Tibial nerve (tissue), 4 donors: ENCODE measurements at regions not wholly inside any gene's neighbourhood (a gene's known extent, or its start where the extent isn't known, plus 50 kb on each side); places are given as distances from the start of the nearest gene placed in this dataset.

Source experiments
- DNase-seq, 2 donors: peaks; one replicate each; pipeline ENCODE4 v3.0.0-alpha.2; 2019; ENCODE audit warnings: low spot score in 2 of 2
- H3K27ac ChIP-seq, 4 donors: fragments of 200-600 bp; sonication (generic) in 3 of 4; one replicate each; pipeline ENCODE4 v1.5.1; 2017 to 2019; ENCODE audit warnings: mild to moderate bottlenecking in 1 of 4
- H3K27me3 ChIP-seq, 2 donors: fragments of 200-600 bp; sonication (generic) in 1 of 2; one replicate each; pipeline versions ENCODE4 v1.5.1 to v1.6.0; 2017 to 2019
- H3K36me3 ChIP-seq, 3 donors: fragments of 200-600 bp; sonication (generic); one replicate each; pipeline ENCODE4 v1.5.1; 2018 to 2019
- H3K4me1 ChIP-seq, 4 donors: fragments of 200-600 bp; sonication (generic) in 3 of 4; one replicate each; pipeline ENCODE4 v1.5.1; 2017 to 2019
- H3K4me3 ChIP-seq, 4 donors: fragments of 200-600 bp; sonication (generic) in 3 of 4; one replicate each; pipeline ENCODE4 v1.5.1; 2017 to 2019; ENCODE audit warnings: mild to moderate bottlenecking in 1 of 4, moderate library complexity in 1 of 4
- H3K9me3 ChIP-seq, 4 donors: fragments of 200-600 bp; sonication (generic) in 3 of 4; one replicate each; pipeline ENCODE4 v1.5.1; 2017 to 2019
- CTCF ChIP-seq, 5 experiments: fragments of 200-600 bp in 3 of 5; fragments of 450-650 bp in 2 of 5; sonication (generic) in 3 of 5; IDR thresholded peaks; one replicate each; pipeline ENCODE4 v1.5.1; 2016 to 2019; ENCODE audit warnings: antibody characterized with exemption in 5 of 5, mild to moderate bottlenecking in 3 of 5, moderate library complexity in 2 of 5
- EP300 ChIP-seq, 2 donors: sonication (generic); formaldehyde crosslinking; IDR thresholded peaks; one replicate each; pipeline ENCODE4 v1.6.1; 2017; ENCODE audit warnings: antibody characterized with exemption in 2 of 2, mild to moderate bottlenecking in 1 of 2
- POLR2A ChIP-seq, 2 donors: fragments of 450-650 bp; IDR thresholded peaks; one replicate each; pipeline ENCODE4 v1.6.1; 2017; ENCODE audit warnings: antibody characterized with exemption in 2 of 2, mild to moderate bottlenecking in 2 of 2, moderate library complexity in 2 of 2
- WGBS, 2 donors: methylation state at CpG; one replicate each; pipeline ENCODE4 v1.1.5; 2018; 5-methylcytosine and 5-hydroxymethylcytosine counted together

DNA sequence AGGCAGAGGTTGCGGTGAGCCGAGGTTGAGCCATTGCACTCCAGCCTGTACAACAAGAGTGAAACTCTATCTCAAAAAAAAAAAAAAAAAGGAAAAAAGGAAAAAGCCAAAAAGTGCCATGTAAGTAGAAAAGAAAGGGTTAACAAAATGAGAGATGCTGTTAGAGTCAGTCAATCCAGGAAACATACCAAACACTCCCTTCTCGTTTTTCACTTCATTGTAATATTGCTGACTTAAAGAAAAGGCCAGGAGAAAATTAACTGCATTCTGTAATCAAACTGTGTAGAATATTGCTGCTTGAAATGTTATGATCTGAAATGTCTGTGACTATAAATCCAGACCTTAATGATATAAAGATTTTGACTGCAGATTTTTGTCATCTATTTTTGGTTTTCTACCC is 379.1 kb downstream of the ENC1 start:
- H3K27me3 ChIP-seq, result no peaks in the 10 kb centered on the region
- no peak overlapping the region for H3K27ac ChIP-seq
- H3K4me3 ChIP-seq, result no peak overlapping the region
- H3K9me3 ChIP-seq, result no peaks in the 10 kb centered on the region
- TF ChIP-seq EP300 (IDR thresholded peaks at IDR 0.05) (no peak), CTCF (IDR thresholded peaks at IDR 0.05) (no peak), POLR2A (IDR thresholded peaks at IDR 0.05) (no peak)
- 53 to 57% methylated on average over 3 of the region's 3 CpGs for WGBS, 2 donors
- peaks cover 0 to 20% (median 9%) of the 10 kb centered on the region in 4 donors for H3K4me1 ChIP-seq
- no peaks in the 10 kb centered on the region for H3K36me3 ChIP-seq
- no peak for DNase-seq

GRCh38 chr5:74259572-74259971 is 381.0 kb downstream of the ENC1 start:
- Histone ChIP-seq H3K36me3 (no peaks in the 10 kb centered on the region), H3K27me3 (no peaks in the 10 kb centered on the region), H3K4me1 (peaks cover 0 to 20% (median 10%) of the 10 kb centered on the region in 4 donors), H3K9me3 (no peaks in the 10 kb centered on the region), H3K27ac (no peak overlapping the region), H3K4me3 (no peak overlapping the region)
- TF ChIP-seq CTCF (IDR thresholded peaks at IDR 0.05) (no peak), POLR2A (IDR thresholded peaks at IDR 0.05) (no peak)
- WGBS, 2 donors, result 86 to 88% methylated on average over 7 of the region's 7 CpGs
- no peak for DNase-seq

- Histone ChIP-seq H3K36me3 (no peaks in the 10 kb centered on the region), H3K4me3 (no peak overlapping the region), H3K27me3 (no peaks in the 10 kb centered on the region), H3K27ac (no peak overlapping the region), H3K4me1 (peaks cover 0 to 20% (median 10%) of the 10 kb centered on the region in 4 donors), H3K9me3 (no peaks in the 10 kb centered on the region)
- DNase-seq, result no peak
- TF ChIP-seq EP300 (IDR thresholded peaks at IDR 0.05) (no peak), CTCF (IDR thresholded peaks at IDR 0.05) (no peak)
Observed at GRCh38 chr5:74258314-74258665, 382.2 kb downstream of the ENC1 start.

DNA sequence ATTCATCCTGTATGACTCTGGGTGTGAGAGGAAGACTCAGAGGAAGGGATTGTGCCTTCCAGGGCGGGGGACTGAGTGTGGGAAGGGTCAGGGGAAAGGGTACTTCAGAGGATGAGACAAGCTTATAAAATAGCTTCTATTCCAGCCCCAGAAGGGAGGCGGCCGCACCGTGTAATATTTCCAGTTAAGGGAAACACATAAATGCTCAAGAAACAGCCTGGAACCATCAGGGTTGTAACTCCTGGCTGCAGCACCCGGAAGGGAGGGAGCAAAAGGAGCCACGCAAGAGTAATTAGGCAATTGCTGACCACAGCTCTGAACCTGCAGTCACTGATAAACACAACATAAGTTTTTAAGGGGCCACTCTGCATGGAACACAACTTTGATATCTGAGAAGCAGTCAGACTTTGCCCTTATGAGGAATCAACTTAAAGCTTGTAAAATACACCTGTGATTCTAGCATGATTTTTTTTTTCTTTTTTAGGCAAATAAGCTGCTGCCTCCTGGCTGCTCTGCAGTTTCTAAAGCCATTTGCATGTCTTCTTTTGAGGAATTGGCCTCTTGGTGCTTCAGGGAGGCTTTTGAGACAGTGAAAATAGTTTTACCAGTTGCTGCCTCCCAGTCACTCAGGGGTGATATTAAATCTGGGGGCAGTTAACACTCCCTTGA is 382.7 kb downstream of the ENC1 start:
- H3K9me3 ChIP-seq, result no peaks in the 10 kb centered on the region

More for the DNA sequence above, 382.7 kb downstream of the ENC1 start:
- H3K36me3 ChIP-seq, result no peaks in the 10 kb centered on the region
- TF ChIP-seq CTCF (IDR thresholded peaks at IDR 0.05) (no peak), POLR2A (IDR thresholded peaks at IDR 0.05) (no peak), EP300 (IDR thresholded peaks at IDR 0.05) (peak in 1 of 2 donors; percentile 56)
- H3K4me3 ChIP-seq, result no peak overlapping the region
- H3K4me1 ChIP-seq, result peaks cover 0 to 20% (median 10%) of the 10 kb centered on the region in 4 donors
- WGBS, 2 donors, result 21 to 33% methylated on average over 6 of the region's 6 CpGs
- H3K27me3 ChIP-seq, result no peaks in the 10 kb centered on the region
- DNase-seq, result peak; percentile 52 to 68
- H3K27ac ChIP-seq, result peak overlapping the region in 2 of 4 donors; percentile 46 to 70
